Progenitor cell of endocrine pancreas (in vitro differentiated cells): ENCODE measurements at regions not wholly inside any gene's neighbourhood (a gene's known extent, or its start where the extent isn't known, plus 50 kb on each side); places are given as distances from the start of the nearest gene placed in this dataset.

Experiments
- DNase-seq: peaks from one replicate; pipeline ENCODE4 v3.0.0; 2021; ENCODE audit warnings: low spot score; ENCODE audit not compliant: unreplicated experiment
- H3K27ac Mint-ChIP-seq: 2 replicates; pipeline ENCODE4 v1.8.0; 2021; ENCODE audit warnings: mild to moderate bottlenecking, moderate library complexity, mixed read lengths
- H3K27me3 Mint-ChIP-seq: 2 replicates; pipeline ENCODE4 v1.8.0; 2021; ENCODE audit warnings: mixed read lengths
- H3K36me3 Mint-ChIP-seq: 2 replicates; pipeline ENCODE4 v1.8.0; 2022; ENCODE audit warnings: mixed read lengths; ENCODE audit not compliant: insufficient read depth
- H3K4me1 Mint-ChIP-seq: 2 replicates; pipeline ENCODE4 v1.8.0; 2021; ENCODE audit warnings: low read depth, mixed read lengths
- H3K4me3 Mint-ChIP-seq: 2 replicates; pipeline ENCODE4 v1.8.0; 2021; ENCODE audit warnings: low read depth, mild to moderate bottlenecking, moderate library complexity, mixed read lengths
- H3K9me3 Mint-ChIP-seq: 2 replicates; pipeline ENCODE4 v1.8.0; 2021; ENCODE audit warnings: low read depth, mixed read lengths
- TF ChIP-seq, protein P1 (sequence below): fragments of 200-600 bp; sonication (generic); IDR thresholded peaks from one replicate; pipeline ENCODE4 v1.5.0; 2021; ENCODE audit warnings: antibody characterized with exemption, mild to moderate bottlenecking; ENCODE audit not compliant: unreplicated experiment

DNA sequence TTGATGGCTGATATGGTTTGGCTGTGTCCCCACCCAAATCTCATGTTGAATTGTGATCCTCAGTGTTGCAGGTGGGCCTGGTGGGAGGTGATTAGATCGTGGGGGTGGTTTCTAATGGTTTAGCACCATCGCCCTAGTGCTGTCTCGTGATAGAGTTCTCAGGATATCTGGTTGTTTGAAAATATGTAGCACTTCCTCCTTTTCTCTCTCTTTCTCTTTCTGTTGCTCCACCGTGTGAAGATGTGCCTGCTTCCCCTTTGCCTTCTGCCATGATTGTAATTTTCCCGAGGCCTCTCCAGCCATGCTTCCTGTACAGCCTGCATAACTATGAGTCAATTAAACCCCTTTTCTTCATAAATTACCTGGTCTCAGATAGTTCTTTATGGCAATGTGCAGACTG, 111.6 kb downstream of the SREK1 start:
- Mint-ChIP-seq H3K36me3 (no peaks in the 10 kb centered on the region), H3K27me3 (no peaks in the 10 kb centered on the region), H3K4me1 (no peaks in the 10 kb centered on the region), H3K4me3 (no peak overlapping the region), H3K9me3 (peaks cover 4% of the 10 kb centered on the region), H3K27ac (no peak overlapping the region)
- TF ChIP-seq, protein P1, sequence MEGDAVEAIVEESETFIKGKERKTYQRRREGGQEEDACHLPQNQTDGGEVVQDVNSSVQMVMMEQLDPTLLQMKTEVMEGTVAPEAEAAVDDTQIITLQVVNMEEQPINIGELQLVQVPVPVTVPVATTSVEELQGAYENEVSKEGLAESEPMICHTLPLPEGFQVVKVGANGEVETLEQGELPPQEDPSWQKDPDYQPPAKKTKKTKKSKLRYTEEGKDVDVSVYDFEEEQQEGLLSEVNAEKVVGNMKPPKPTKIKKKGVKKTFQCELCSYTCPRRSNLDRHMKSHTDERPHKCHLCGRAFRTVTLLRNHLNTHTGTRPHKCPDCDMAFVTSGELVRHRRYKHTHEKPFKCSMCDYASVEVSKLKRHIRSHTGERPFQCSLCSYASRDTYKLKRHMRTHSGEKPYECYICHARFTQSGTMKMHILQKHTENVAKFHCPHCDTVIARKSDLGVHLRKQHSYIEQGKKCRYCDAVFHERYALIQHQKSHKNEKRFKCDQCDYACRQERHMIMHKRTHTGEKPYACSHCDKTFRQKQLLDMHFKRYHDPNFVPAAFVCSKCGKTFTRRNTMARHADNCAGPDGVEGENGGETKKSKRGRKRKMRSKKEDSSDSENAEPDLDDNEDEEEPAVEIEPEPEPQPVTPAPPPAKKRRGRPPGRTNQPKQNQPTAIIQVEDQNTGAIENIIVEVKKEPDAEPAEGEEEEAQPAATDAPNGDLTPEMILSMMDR: no peak
- DNase-seq: no peak

GRCh38 chr5:66273121-66273520, 129.0 kb downstream of the SREK1 start:
- DNase-seq: no peak
- TF ChIP-seq, protein P1: no peak

GRCh38 chr5:66276986-66277385, 132.9 kb downstream of the SREK1 start:
- H3K36me3 Mint-ChIP-seq: no peaks in the 10 kb centered on the region
- H3K9me3 Mint-ChIP-seq: no peaks in the 10 kb centered on the region
- no peak for DNase-seq
- TF ChIP-seq, protein P1: no peak
- no peak overlapping the region for H3K4me3 Mint-ChIP-seq
- no peaks in the 10 kb centered on the region for H3K4me1 Mint-ChIP-seq
- peaks cover 10% of the 10 kb centered on the region for H3K27me3 Mint-ChIP-seq
- H3K27ac Mint-ChIP-seq: no peak overlapping the region

More at GRCh38 chr5:66273121-66273520, 129.0 kb downstream of the SREK1 start:
- peaks cover 14% of the 10 kb centered on the region for H3K27me3 Mint-ChIP-seq
- no peak overlapping the region for H3K4me3 Mint-ChIP-seq
- H3K36me3 Mint-ChIP-seq: no peaks in the 10 kb centered on the region
- H3K4me1 Mint-ChIP-seq: no peaks in the 10 kb centered on the region
- no peaks in the 10 kb centered on the region for H3K9me3 Mint-ChIP-seq
- no peak overlapping the region for H3K27ac Mint-ChIP-seq

- Mint-ChIP-seq H3K27me3 (peaks cover 10% of the 10 kb centered on the region), H3K4me1 (no peaks in the 10 kb centered on the region), H3K27ac (no peak overlapping the region)
These were observed 133.9 kb downstream of the SREK1 start for GRCh38 chr5:66277981-66278380.

GRCh38 chr5:66281294-66281693, 137.2 kb downstream of the SREK1 start:
- H3K27me3 Mint-ChIP-seq: peaks cover 10% of the 10 kb centered on the region

More at GRCh38 chr5:66277981-66278380, 133.9 kb downstream of the SREK1 start:
- H3K4me3 Mint-ChIP-seq: no peak overlapping the region
- no peak for DNase-seq
- TF ChIP-seq, protein P1: no peak
- H3K9me3 Mint-ChIP-seq: no peaks in the 10 kb centered on the region
- no peaks in the 10 kb centered on the region for H3K36me3 Mint-ChIP-seq

More at GRCh38 chr5:66281294-66281693, 137.2 kb downstream of the SREK1 start:
- Mint-ChIP-seq H3K36me3 (no peaks in the 10 kb centered on the region), H3K9me3 (no peaks in the 10 kb centered on the region), H3K4me1 (no peaks in the 10 kb centered on the region), H3K27ac (no peak overlapping the region), H3K4me3 (no peak overlapping the region)
- DNase-seq: no peak
- TF ChIP-seq, protein P1: no peak
